ENCODE measurements at regions not wholly inside any gene's neighbourhood (a gene's known extent, or its start where the extent isn't known, plus 50 kb on each side); places are given as distances from the start of the nearest gene placed in this dataset.

- peaks cover 0 to 8% (median 0%) of the 10 kb centered on the region in 4 donors for H3K9me3 ChIP-seq
- no peak for DNase-seq
- TF ChIP-seq POLR2A (IDR thresholded peaks at IDR 0.05) (no peak), CTCF (IDR thresholded peaks at IDR 0.05) (no peak), POLR2AphosphoS5 (IDR thresholded peaks at IDR 0.05) (no peak), EP300 (IDR thresholded peaks at IDR 0.05) (no peak)
- no peaks in the 10 kb centered on the region for H3K36me3 ChIP-seq
- intact Hi-C loops (cut with DNase I; ENCODE audit: low total_unique reads) = no loop called here
- 82 to 100% (median 88%) methylated on average over 2 of the region's 2 CpGs for WGBS, 5 donors
- no peak overlapping the region for H3K4me3 ChIP-seq
- H3K4me1 ChIP-seq = no peaks in the 10 kb centered on the region
- H3K27me3 ChIP-seq = no peaks in the 10 kb centered on the region
- no peak overlapping the region for H3K27ac ChIP-seq
These were observed 87.1 kb upstream of the ZNF281 start for GRCh38 chr1:200496937-200497336.

GRCh38 chr1:200495901-200496300 is 86.1 kb upstream of the ZNF281 start:
- no peaks in the 10 kb centered on the region for H3K4me1 ChIP-seq
- H3K9me3 ChIP-seq = peaks cover 0 to 8% (median 0%) of the 10 kb centered on the region in 4 donors
- no peak overlapping the region for H3K27ac ChIP-seq
- TF ChIP-seq CTCF (IDR thresholded peaks at IDR 0.05) = no peak
- no peak for TF ChIP-seq EP300 (IDR thresholded peaks at IDR 0.05)
- TF ChIP-seq POLR2A (IDR thresholded peaks at IDR 0.05) = no peak
- no peak for TF ChIP-seq POLR2AphosphoS5 (IDR thresholded peaks at IDR 0.05)
- no peak for DNase-seq
- WGBS, 5 donors = 87 to 98% (median 88%) methylated on average over 1 of the region's 1 CpG
- intact Hi-C loops (cut with DNase I; ENCODE audit: low total_unique reads) = no loop called here
- no peaks in the 10 kb centered on the region for H3K36me3 ChIP-seq
- no peak overlapping the region for H3K4me3 ChIP-seq
- no peaks in the 10 kb centered on the region for H3K27me3 ChIP-seq

- Histone ChIP-seq H3K36me3 (no peaks in the 10 kb centered on the region), H3K4me3 (no peak overlapping the region), H3K27me3 (peaks cover 0 to 9% (median 0%) of the 10 kb centered on the region in 3 donors), H3K27ac (no peak overlapping the region), H3K9me3 (no peaks in the 10 kb centered on the region), H3K4me1 (peaks cover 0 to 6% (median 2%) of the 10 kb centered on the region in 4 donors)
- TF ChIP-seq EP300 (IDR thresholded peaks at IDR 0.05) (no peak), CTCF (IDR thresholded peaks at IDR 0.05) (no peak), POLR2A (IDR thresholded peaks at IDR 0.05) (no peak), POLR2AphosphoS5 (IDR thresholded peaks at IDR 0.05) (no peak)
- DNase-seq = peak in 1 of 2 donors; percentile 19
- WGBS, 5 donors = 55 to 75% (median 67%) methylated on average over 4 of the region's 4 CpGs
- intact Hi-C loops (cut with DNase I; ENCODE audit: low total_unique reads) = no loop called here
These were observed 83.5 kb upstream of the ZNF281 start for GRCh38 chr1:200493344-200493743.

GRCh38 chr1:200491103-200491502 is 81.3 kb upstream of the ZNF281 start:
- Histone ChIP-seq H3K4me1 (peaks cover 0 to 8% (median 3%) of the 10 kb centered on the region in 4 donors), H3K9me3 (no peaks in the 10 kb centered on the region), H3K27me3 (peaks cover 0 to 9% (median 0%) of the 10 kb centered on the region in 3 donors), H3K4me3 (no peak overlapping the region), H3K36me3 (no peaks in the 10 kb centered on the region), H3K27ac (no peak overlapping the region)
- WGBS, 5 donors = 20 to 42% (median 32%) methylated on average over 2 of the region's 2 CpGs
- TF ChIP-seq CTCF (IDR thresholded peaks at IDR 0.05) (no peak), POLR2AphosphoS5 (IDR thresholded peaks at IDR 0.05) (no peak), EP300 (IDR thresholded peaks at IDR 0.05) (no peak), POLR2A (IDR thresholded peaks at IDR 0.05) (no peak)
- DNase-seq = no peak
- intact Hi-C loops (cut with DNase I; ENCODE audit: low total_unique reads) = no loop called here

Measured in stomach (tissue), 8 donors.